GM18873 (cell line): ENCODE measurements at regions not wholly inside any gene's neighbourhood (a gene's known extent, or its start where the extent isn't known, plus 50 kb on each side); places are given as distances from the start of the nearest gene placed in this dataset.

ENCODE experiments used
- ATAC-seq: cut with Tn5 transposase; IDR thresholded peaks from one replicate; pipeline ENCODE4 v1.9.1; 2021; ENCODE audit warnings: mild to moderate bottlenecking, moderate library complexity, moderate number of reproducible peaks; ENCODE audit not compliant: unreplicated experiment, low FRiP score

DNA sequence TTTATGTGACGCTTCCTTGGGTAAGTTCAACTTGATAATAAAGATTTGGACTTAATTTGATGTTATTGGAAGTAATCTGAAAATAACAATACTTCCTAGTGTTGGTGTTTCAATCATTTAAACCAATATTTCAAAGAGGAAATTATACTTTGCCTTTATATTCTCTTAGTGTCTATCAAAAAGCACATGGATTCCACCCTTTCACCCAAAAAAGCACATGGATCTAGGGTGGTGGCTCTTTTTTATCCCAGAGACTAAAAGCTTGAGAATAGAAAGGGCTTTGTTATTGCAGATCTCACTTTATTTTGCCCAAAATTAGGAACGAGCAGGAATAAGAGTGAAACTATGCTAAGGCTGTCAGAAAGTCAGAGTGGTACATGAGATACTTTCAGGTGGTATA, 75.1 kb upstream of the RASGEF1B start:
- no peak for ATAC-seq

DNA sequence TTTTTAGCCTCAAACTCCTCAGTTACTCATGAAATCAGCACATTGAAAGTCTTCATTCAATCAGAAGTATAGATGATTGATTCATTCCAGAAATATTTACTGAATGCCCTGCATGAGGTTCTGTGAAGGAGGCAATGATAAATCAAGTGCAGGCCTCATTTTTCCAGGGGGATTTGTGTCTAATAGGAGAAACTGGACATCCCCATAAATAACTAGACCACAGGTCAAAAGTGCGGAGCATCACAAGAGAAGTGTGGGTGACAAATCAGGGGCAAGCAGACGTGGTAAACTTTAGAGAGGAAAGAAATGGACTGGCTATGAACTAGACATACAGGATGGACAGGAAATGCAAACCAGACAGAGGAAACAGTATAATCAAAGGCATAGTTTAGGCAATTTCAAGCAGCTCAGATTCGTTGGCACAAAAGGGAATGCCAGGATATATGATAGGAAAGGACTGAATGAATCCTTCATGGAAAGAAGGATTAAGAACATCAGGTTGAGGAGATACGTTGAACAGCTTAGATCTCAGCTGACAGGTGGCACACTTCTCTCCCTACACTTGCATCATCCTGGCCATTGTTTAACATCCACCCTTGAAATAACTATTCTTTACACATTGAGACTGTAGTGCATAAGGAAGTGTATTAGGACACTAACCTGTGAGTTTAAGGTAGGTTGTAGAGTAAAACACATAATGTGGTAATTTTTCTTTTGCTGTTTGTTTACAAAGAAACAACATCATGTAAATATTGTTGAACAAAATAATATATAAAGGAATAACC, 69.6 kb upstream of the RASGEF1B start:
- ATAC-seq: no peak

DNA sequence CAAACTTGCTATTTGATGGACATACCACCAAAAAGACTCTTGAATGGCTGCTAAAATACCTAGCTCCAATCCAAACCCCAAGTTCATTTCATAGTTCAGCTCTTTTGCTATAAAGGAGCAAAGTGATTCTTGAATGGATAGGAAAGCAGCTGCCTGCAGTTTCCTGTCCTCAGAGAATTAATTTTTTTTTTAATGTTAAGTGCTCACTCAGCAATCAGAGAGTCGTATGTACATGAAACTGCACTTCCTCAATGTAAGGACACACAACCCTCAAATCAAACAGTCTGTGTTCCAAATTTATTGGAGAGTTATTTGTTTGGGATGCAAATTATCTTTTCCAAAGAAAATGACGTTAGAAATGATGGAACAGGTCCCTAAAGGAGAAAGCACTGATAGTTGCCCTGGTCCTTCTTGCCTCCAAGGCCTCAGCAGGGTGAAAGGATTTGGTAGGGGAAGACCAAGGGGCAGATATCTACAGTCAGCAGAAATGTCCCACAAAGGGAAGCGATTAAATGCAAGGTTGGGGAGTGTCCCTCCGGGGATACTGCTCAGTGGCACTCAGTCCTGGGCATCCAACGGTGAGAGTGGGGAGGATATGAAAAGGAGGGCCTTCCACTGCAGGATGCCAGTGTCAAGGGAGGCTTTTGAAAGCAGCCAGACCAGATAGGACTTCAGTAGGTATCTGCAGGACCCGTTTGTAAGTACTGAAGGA, 67.2 kb upstream of the RASGEF1B start:
- ATAC-seq: no peak

DNA sequence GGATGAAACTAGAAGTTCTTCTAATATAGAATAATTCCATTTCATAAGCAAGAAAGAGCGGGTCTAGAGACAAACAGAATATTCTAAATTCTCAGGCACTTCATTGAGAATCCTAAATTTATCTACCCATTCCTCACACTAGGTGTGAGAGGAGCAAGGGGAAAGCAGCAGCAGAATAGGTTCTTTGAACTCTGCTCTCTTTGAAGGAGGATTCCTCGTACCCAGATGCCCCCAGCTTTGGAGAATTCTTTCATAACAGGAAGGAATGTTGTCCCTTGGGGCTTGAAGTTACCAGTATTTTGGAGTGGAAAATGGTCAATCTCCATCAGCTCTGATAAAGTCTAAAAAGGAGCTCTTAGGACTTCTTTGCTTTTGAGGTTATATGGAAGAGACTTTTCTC, 59.7 kb upstream of the RASGEF1B start:
- ATAC-seq: no peak

DNA sequence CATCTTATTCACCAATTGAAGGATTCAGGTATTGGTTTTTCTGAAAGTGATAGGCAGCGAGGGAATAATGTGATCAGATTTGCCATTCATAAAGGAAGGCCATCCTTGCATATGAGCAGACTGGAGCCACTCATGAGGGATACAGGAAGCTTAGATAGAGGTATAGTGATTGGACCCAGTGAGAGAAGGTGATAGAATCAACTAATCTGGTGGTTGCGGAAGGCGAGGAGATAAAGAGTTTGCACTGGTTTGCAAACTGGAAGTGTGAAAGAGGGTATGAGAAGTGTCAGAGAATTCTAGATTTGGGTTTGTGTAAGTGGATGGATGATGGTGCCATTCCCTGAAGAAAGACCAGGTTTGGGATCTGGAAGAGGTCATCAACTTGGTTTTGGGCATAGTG, 57.3 kb upstream of the RASGEF1B start:
- no peak for ATAC-seq

DNA sequence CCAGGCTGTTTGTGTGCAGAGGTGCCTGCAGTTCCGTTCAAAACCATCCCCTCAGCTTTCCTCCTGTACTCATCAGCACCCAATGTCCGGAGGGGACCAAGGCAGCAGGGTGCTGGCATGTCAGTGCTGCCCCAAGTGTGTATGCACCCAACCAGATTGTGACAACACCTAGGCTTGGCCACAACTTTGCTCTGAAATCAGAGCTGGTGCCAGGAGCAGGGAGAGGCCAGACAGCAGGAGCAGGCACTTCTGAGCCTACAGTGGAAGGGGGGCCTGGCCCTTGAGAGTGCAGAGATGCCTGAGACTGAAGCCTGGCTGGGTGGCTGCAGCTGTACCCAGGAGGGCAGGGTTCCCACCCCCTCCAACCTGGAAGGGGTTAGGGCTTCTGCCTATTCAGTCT, 56.5 kb upstream of the RASGEF1B start:
- no peak for ATAC-seq

DNA sequence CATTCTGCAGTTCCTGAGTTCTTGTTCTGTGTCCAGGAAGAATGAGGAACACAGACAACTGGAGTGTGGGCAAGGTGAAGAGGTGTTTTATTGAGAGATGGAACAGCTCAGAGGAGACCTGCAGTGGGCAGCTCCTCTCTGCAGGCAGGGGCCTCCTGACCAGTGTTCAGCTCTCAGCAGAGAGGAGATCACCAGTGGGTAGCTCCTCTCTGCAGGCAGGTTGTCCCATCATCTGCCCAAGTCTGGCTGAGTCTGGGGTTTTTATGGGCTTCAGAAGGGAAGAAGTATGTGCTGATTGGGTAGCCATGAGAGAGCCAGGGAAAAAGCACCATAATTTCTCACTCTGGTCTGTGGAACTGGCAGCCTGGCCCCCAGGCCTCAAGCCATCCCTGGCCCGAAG, 56.0 kb upstream of the RASGEF1B start:
- no peak for ATAC-seq

DNA sequence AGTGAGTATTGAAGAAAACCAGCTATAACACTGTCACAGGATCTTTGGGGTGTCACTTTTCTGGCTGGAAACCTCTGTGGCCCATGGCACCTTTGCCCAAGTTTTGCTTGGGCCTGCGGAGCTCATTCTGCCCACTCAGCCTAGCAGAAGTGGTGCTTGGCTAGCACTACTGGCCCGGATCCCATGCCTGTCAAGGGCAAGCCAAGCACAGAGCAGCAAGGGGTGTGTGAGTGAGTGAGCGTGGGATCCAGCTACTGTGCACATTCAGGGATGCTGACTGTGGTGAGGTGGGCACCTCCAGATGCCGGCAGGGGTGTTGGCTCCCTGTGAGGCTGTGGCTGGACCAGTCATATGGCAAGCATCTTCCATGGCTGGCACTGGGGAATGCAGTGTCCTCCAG, 55.4 kb upstream of the RASGEF1B start:
- ATAC-seq: no peak

DNA sequence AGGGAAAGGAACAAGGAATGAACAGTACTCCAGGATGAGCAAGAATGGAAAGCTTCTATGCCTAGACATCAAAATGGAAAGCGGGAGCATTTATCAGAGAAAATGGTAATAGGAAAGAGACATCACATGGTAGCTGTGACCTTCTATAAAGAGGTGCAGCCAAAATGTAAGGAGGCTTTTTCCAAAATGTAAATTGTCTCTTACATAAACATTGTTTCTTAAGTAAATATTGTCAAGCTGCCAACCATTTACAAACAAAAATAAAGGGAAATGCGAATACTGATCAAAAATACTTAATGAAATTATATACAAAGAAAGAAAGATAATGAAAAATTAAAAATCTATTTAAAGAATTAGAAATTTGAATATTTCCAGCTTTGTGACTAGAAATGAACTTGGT, 55.0 kb upstream of the RASGEF1B start:
- no peak for ATAC-seq

DNA sequence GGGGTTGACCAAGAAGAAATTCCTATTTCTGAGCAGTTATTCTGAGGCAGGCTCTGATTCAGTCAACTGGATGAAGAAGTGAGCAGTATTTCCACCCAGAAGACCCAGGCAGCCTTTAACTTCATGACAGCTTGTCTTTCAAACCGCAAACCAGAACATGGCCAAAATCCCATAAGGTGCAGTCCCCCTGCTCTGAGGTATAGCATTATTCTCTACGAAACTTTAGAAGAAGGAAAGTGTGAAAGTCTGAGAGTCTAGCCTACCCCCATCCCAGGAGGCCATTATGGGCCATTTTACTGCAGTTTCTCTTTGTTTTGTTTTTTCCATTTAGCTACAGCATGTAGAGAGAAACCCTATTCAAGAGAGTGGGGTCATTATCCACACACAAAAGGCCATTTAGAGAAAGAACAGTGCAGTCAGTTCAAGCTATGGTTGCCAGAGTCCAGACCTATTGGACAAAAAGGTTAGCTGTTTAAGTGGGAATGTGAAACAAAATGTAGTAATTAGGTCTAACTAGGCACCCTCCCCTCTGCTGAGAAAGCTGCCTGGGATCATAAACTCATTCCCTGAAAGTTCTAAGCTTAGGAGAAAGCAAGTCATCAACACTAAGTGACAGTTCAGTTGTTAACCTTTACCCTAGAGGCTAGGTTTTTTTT, 52.1 kb upstream of the RASGEF1B start:
- peak; percentile 38 for ATAC-seq

DNA sequence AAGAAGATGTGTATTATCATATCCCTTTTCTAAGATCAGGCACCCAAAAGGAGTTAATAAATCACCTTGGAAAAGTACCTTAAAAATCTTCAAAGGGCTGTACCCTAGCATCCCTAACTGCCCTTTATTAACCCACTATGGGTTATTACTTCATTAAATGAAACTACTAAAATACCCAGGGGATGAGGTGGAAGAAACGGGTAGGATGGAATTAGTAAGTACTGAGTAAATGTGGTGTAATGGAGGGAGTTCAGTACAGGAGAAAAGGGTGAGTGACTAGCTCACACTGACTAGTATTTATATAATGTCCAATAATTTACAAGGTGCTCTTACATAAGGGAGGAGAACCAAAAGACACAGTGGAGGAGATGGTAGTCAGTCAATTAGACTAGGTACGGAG, 51.0 kb upstream of the RASGEF1B start:
- ATAC-seq: no peak

DNA sequence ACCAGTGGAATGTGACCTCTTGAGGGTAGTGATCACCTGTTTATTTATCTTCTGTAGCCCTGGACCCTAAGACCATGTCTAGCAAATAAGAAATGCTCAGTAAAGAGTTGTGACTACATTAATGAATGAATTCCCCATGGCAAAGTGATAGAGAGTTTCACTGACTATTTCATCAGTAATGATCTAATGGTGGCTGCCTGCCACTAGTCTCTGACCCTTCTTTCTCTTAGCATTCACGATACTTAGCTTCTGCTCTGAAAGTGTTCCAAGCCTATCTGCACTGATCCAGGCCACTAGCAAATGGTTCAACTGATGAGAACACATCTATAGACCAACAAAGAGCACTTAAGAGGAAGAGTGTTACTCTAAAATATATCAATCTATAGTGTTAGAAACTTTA, 50.0 kb upstream of the RASGEF1B start:
- no peak for ATAC-seq
